Ascending aorta (tissue), 2 donors: ENCODE measurements at regions not wholly inside any gene's neighbourhood (a gene's known extent, or its start where the extent isn't known, plus 50 kb on each side); places are given as distances from the start of the nearest gene placed in this dataset.
"Not testable (repeated sequence)": the region's sequence is repeated elsewhere in the genome, so short reads cannot be mapped to it uniquely, and the experiment has no call there.

ENCODE experiments used
- DNase-seq, 2 donors: peaks; one replicate each; pipeline ENCODE4 v3.0.0-alpha.2; 2019; ENCODE audit warnings: low spot score in 2 of 2
- H3K27ac ChIP-seq, 2 donors: fragments of 200-600 bp; sonication (generic); one replicate each; pipeline ENCODE4 v1.5.1; 2016 to 2017; ENCODE audit warnings: mild to moderate bottlenecking in 1 of 2
- H3K27me3 ChIP-seq: fragments of 200-600 bp; sonication (generic); one replicate; pipeline ENCODE4 v1.5.1; 2017
- H3K36me3 ChIP-seq, 2 donors: fragments of 200-600 bp; sonication (generic); one replicate each; pipeline ENCODE4 v1.5.1; 2016
- H3K4me1 ChIP-seq, 2 donors: fragments of 200-600 bp; sonication (generic); one replicate each; pipeline ENCODE4 v1.5.1; 2016 to 2017; ENCODE audit warnings: mild to moderate bottlenecking in 1 of 2
- H3K4me3 ChIP-seq, 2 donors: fragments of 200-600 bp; sonication (generic); one replicate each; pipeline ENCODE4 v1.5.1; 2016 to 2017; ENCODE audit warnings: mild to moderate bottlenecking in 1 of 2
- H3K9me3 ChIP-seq, 2 donors: fragments of 200-600 bp; sonication (generic); one replicate each; pipeline ENCODE4 v1.5.1; 2016
- CTCF ChIP-seq, 3 experiments: fragments of 200-600 bp in 2 of 3; fragments of 450-650 bp in 1 of 3; sonication (generic) in 2 of 3; IDR thresholded peaks; one replicate each; pipeline ENCODE4 v1.5.1; 2016 to 2019; ENCODE audit warnings: antibody characterized with exemption in 3 of 3, mild to moderate bottlenecking in 1 of 3, moderate library complexity in 1 of 3
- intact Hi-C: fragments of 100-400 bp; cut with DNase I; formaldehyde crosslinking; loops from one replicate; pipeline ENCODE4 v1.15.1; 2023

GRCh38 chr1:170808216-170808885 is 127.0 kb upstream of the MROH9 start:
- intact Hi-C loops, result no loop called here
- no peak for TF ChIP-seq CTCF (IDR thresholded peaks at IDR 0.05)
- Histone ChIP-seq H3K36me3 (no peaks in the 10 kb centered on the region), H3K9me3 (no peaks in the 10 kb centered on the region), H3K4me3 (no peak overlapping the region), H3K27me3 (no peaks in the 10 kb centered on the region), H3K4me1 (peaks cover 0 to 22% of the 10 kb centered on the region in 2 donors), H3K27ac (peak overlapping the region; percentile 82 to 83)
- no peak for DNase-seq

- DNase-seq, intact Hi-C loops, H3K27ac ChIP-seq, H3K9me3 ChIP-seq, H3K36me3 ChIP-seq, H3K4me3 ChIP-seq, H3K27me3 ChIP-seq: not testable (repeated sequence)
- H3K4me1 ChIP-seq, result peaks cover 0 to 19% of the 10 kb centered on the region in 2 donors
Measured at GRCh38 chr1:170811013-170811412, 124.3 kb upstream of the MROH9 start.

- no peak overlapping the region for H3K27ac ChIP-seq
- H3K4me1 ChIP-seq, result peaks cover 0 to 6% of the 10 kb centered on the region in 2 donors
- no peak overlapping the region for H3K4me3 ChIP-seq
- no peaks in the 10 kb centered on the region for H3K36me3 ChIP-seq
- no peak for DNase-seq
- H3K9me3 ChIP-seq, result no peaks in the 10 kb centered on the region
- intact Hi-C loops, result loop anchor here (5.0 kb wide), 1 partner anchor 38 kb away; no protein-coding TSS in a partner anchor
- no peaks in the 10 kb centered on the region for H3K27me3 ChIP-seq
- TF ChIP-seq CTCF (IDR thresholded peaks at IDR 0.05), result no peak
Measured at GRCh38 chr1:170819781-170820180, 115.6 kb upstream of the MROH9 start.

- intact Hi-C loops, result loop anchor here (5.0 kb wide), 1 partner anchor 34 kb away; no protein-coding TSS in a partner anchor
- no peak for DNase-seq
- H3K27me3 ChIP-seq, result no peaks in the 10 kb centered on the region
- no peak overlapping the region for H3K27ac ChIP-seq
- no peak overlapping the region for H3K4me3 ChIP-seq
- no peaks in the 10 kb centered on the region for H3K9me3 ChIP-seq
- no peaks in the 10 kb centered on the region for H3K4me1 ChIP-seq
- no peaks in the 10 kb centered on the region for H3K36me3 ChIP-seq
- TF ChIP-seq CTCF (IDR thresholded peaks at IDR 0.05), result no peak
Measured at GRCh38 chr1:170823120-170823519, 112.2 kb upstream of the MROH9 start.

- H3K4me3 ChIP-seq, result no peak overlapping the region
- TF ChIP-seq CTCF (IDR thresholded peaks at IDR 0.05), result no peak
- H3K9me3 ChIP-seq, result no peaks in the 10 kb centered on the region
- H3K27ac ChIP-seq, result no peak overlapping the region
- DNase-seq, result no peak
- intact Hi-C loops, result no loop called here
- H3K27me3 ChIP-seq, result no peaks in the 10 kb centered on the region
- no peaks in the 10 kb centered on the region for H3K4me1 ChIP-seq
- no peaks in the 10 kb centered on the region for H3K36me3 ChIP-seq
Measured at GRCh38 chr1:170831276-170831675, 104.1 kb upstream of the MROH9 start.

- Histone ChIP-seq H3K9me3 (no peaks in the 10 kb centered on the region), H3K4me1 (no peaks in the 10 kb centered on the region), H3K27ac (no peak overlapping the region), H3K4me3 (no peak overlapping the region), H3K27me3 (no peaks in the 10 kb centered on the region), H3K36me3 (no peaks in the 10 kb centered on the region)
- TF ChIP-seq CTCF (IDR thresholded peaks at IDR 0.05), result no peak
- DNase-seq, result no peak
- intact Hi-C loops, result no loop called here
Measured at GRCh38 chr1:170836141-170836540, 99.2 kb upstream of the MROH9 start.
